HG02759 (cell line): ENCODE measurements at regions not wholly inside any gene's neighbourhood (a gene's known extent, or its start where the extent isn't known, plus 50 kb on each side); places are given as distances from the start of the nearest gene placed in this dataset.
"Not testable (repeated sequence)": the region's sequence is repeated elsewhere in the genome, so short reads cannot be mapped to it uniquely, and the experiment has no call there.

ENCODE experiments used
- ATAC-seq: cut with Tn5 transposase; IDR thresholded peaks from one replicate; pipeline ENCODE4 v1.9.1; 2021; ENCODE audit warnings: mild to moderate bottlenecking, moderate library complexity; ENCODE audit not compliant: unreplicated experiment

GRCh38 chr10:105758209-105758998 lies 1117.3 kb downstream of the SORCS3 start:
- ATAC-seq, result no peak

- no peak for ATAC-seq
Observed at GRCh38 chr10:105757302-105757701, 1116.2 kb downstream of the SORCS3 start.

- no peak for ATAC-seq
Observed at GRCh38 chr10:105756386-105756785, 1115.3 kb downstream of the SORCS3 start.

- no peak for ATAC-seq
Observed at GRCh38 chr10:105751688-105752087, 1110.6 kb downstream of the SORCS3 start.

- ATAC-seq, result no peak
Observed at GRCh38 chr10:105745596-105746148, 1104.6 kb downstream of the SORCS3 start.

- ATAC-seq, result no peak
Observed at GRCh38 chr10:105743343-105744056, 1102.4 kb downstream of the SORCS3 start.

GRCh38 chr10:105742923-105743322 lies 1101.8 kb downstream of the SORCS3 start:
- ATAC-seq, result no peak

GRCh38 chr10:105742184-105742583 lies 1101.1 kb downstream of the SORCS3 start:
- ATAC-seq, result no peak

- no peak for ATAC-seq
Observed at GRCh38 chr10:105734479-105734878, 1093.4 kb downstream of the SORCS3 start.

- ATAC-seq, result no peak
Observed at GRCh38 chr10:105733924-105734323, 1092.8 kb downstream of the SORCS3 start.

- no peak for ATAC-seq
Observed at GRCh38 chr10:105729428-105729827, 1088.3 kb downstream of the SORCS3 start.

GRCh38 chr10:105727586-105727985 lies 1086.5 kb downstream of the SORCS3 start:
- ATAC-seq, result not testable (repeated sequence)

- ATAC-seq, result no peak
Observed at GRCh38 chr10:105727131-105727530, 1086.0 kb downstream of the SORCS3 start.

- ATAC-seq, result no peak
Observed at GRCh38 chr10:105726149-105726548, 1085.1 kb downstream of the SORCS3 start.

GRCh38 chr10:105725007-105725406 lies 1083.9 kb downstream of the SORCS3 start:
- no peak for ATAC-seq

- ATAC-seq, result no peak
Observed at GRCh38 chr10:105718207-105718995, 1077.3 kb downstream of the SORCS3 start.

GRCh38 chr10:105714728-105715127 lies 1073.6 kb downstream of the SORCS3 start:
- no peak for ATAC-seq

GRCh38 chr10:105707603-105708002 lies 1066.5 kb downstream of the SORCS3 start:
- ATAC-seq, result no peak

GRCh38 chr10:105706281-105707026 lies 1065.4 kb downstream of the SORCS3 start:
- ATAC-seq, result no peak

GRCh38 chr10:105702211-105702610 lies 1061.1 kb downstream of the SORCS3 start:
- ATAC-seq, result no peak
